Tibial nerve (tissue), 3 donors: ENCODE measurements at regions not wholly inside any gene's neighbourhood (a gene's known extent, or its start where the extent isn't known, plus 50 kb on each side); places are given as distances from the start of the nearest gene placed in this dataset.

Experiments used
- POLR2A ChIP-seq, 2 donors: fragments of 450-650 bp; IDR thresholded peaks; one replicate each; pipeline ENCODE4 v1.6.1; 2017; ENCODE audit warnings: antibody characterized with exemption in 2 of 2, mild to moderate bottlenecking in 2 of 2, moderate library complexity in 2 of 2
- TF ChIP-seq, protein P1 (sequence below), 5 experiments: fragments of 200-600 bp in 3 of 5; fragments of 450-650 bp in 2 of 5; sonication (generic) in 3 of 5; IDR thresholded peaks; one replicate each; pipeline ENCODE4 v1.5.1; 2016 to 2019; ENCODE audit warnings: antibody characterized with exemption in 5 of 5, mild to moderate bottlenecking in 3 of 5, moderate library complexity in 2 of 5

DNA sequence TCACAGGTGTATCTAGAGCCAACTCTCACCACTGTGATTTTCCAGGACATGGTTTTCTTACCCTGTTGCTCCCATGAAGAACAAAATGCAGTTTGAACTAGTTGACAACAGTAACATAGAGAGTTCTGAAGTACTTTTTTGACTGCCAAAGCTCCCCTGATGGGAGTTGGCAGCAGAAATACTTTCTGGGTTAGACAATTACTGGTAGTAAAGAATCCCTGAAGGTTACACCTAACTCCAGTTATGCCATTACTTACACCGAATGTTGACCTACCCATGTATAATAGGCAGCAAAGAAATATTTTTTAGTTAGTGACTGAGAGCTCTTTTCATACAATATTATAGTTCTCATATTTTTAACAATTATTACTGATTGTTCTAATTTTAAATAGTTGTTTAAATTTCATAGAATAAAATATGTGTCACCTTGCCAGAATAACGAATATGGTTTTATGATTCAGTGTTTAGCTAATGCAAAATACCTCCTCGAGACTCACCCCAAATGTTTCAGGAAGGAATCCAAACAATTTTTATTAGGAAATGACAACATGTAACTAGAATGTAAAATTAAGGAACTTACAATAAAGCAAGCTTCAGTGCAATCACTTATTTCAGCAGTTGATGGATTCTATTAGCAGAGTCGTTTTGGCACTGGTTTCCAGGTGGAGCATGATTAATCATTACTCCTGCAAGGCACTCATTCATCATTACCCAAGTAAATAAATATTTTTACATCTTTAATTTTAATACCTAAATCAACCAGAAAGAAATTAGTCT lies 237.6 kb downstream of the MRPL39 start:
- TF ChIP-seq, protein P1, sequence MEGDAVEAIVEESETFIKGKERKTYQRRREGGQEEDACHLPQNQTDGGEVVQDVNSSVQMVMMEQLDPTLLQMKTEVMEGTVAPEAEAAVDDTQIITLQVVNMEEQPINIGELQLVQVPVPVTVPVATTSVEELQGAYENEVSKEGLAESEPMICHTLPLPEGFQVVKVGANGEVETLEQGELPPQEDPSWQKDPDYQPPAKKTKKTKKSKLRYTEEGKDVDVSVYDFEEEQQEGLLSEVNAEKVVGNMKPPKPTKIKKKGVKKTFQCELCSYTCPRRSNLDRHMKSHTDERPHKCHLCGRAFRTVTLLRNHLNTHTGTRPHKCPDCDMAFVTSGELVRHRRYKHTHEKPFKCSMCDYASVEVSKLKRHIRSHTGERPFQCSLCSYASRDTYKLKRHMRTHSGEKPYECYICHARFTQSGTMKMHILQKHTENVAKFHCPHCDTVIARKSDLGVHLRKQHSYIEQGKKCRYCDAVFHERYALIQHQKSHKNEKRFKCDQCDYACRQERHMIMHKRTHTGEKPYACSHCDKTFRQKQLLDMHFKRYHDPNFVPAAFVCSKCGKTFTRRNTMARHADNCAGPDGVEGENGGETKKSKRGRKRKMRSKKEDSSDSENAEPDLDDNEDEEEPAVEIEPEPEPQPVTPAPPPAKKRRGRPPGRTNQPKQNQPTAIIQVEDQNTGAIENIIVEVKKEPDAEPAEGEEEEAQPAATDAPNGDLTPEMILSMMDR (IDR thresholded peaks at IDR 0.05), result no peak
- no peak for TF ChIP-seq POLR2A (IDR thresholded peaks at IDR 0.05)
